Suprapubic skin (tissue), 4 donors: ENCODE measurements at regions not wholly inside any gene's neighbourhood (a gene's known extent, or its start where the extent isn't known, plus 50 kb on each side); places are given as distances from the start of the nearest gene placed in this dataset.

ENCODE experiments used
- CTCF ChIP-seq, 2 donors: fragments of 200-600 bp in 1 of 2; fragments of 450-650 bp in 1 of 2; sonication (generic) in 1 of 2; IDR thresholded peaks; one replicate each; pipeline ENCODE4 v1.5.1; 2016 to 2019; ENCODE audit warnings: antibody characterized with exemption in 2 of 2, mild to moderate bottlenecking in 1 of 2, moderate library complexity in 1 of 2
- POLR2A ChIP-seq, 2 donors: fragments of 450-650 bp; IDR thresholded peaks; one replicate each; pipeline ENCODE4 v1.6.1; 2017; ENCODE audit warnings: antibody characterized with exemption in 2 of 2, mild to moderate bottlenecking in 2 of 2, moderate library complexity in 2 of 2
- POLR2AphosphoS5 ChIP-seq, 3 donors: sonication (generic); formaldehyde crosslinking; IDR thresholded peaks; one replicate each; pipeline ENCODE4 v1.6.1; 2017; ENCODE audit warnings: antibody characterized with exemption in 3 of 3

GRCh38 chr21:9838738-9839642 is 682.4 kb upstream of the TPTE start:
- no peak for TF ChIP-seq CTCF (IDR thresholded peaks at IDR 0.05)
- TF ChIP-seq POLR2A (IDR thresholded peaks at IDR 0.05), result no peak
- TF ChIP-seq POLR2AphosphoS5 (IDR thresholded peaks at IDR 0.05), result no peak
